ENCODE measurements at regions not wholly inside any gene's neighbourhood (a gene's known extent, or its start where the extent isn't known, plus 50 kb on each side); places are given as distances from the start of the nearest gene placed in this dataset.

GRCh38 chr10:123582084-123582989 lies 83.8 kb upstream of the GPR26 start (continued):
- TF ChIP-seq CTCF (CRISPR knock-in tag; IDR thresholded peaks at IDR 0.05) = peak; percentile 89
- TF ChIP-seq XRCC5 (optimal IDR thresholded peaks at IDR 0.05; ENCODE audit: low read length) = peak; percentile 74
- no peak for TF ChIP-seq ZNF615 (CRISPR knock-in tag; IDR thresholded peaks at IDR 0.05; ENCODE audit: borderline replicate concordance)
- TF ChIP-seq ZNF558 (CRISPR knock-in tag; IDR thresholded peaks at IDR 0.05; ENCODE audit: borderline replicate concordance) = 0 out of 2 replicates have a peak, but pooled peaks have one; percentile 30

GRCh38 chr10:123583639-123584418 lies 82.3 kb upstream of the GPR26 start:
- in situ Hi-C loops (cut with HindIII; ENCODE audit: extremely low pct_ligation_motif_present, low pct_unique_long_range_greater_than_20kb) = loop anchor here (5.0 to 10.0 kb wide), 2 partner anchors 383 to 801 kb away; no protein-coding TSS in a partner anchor
- no TSS peak for BruUV-seq (replicated peaks)
- Histone ChIP-seq H3K4me1 (ENCODE audit: insufficient read depth, low read length) (peaks cover 7% of the 10 kb centered on the region; the same call in 1 of the 2 replicates), H4K20me1 (ENCODE audit: insufficient read depth, low read length) (no peaks in the 10 kb centered on the region), H3K79me2 (ENCODE audit: insufficient read depth, low read length) (no peaks in the 10 kb centered on the region), H3K4me3 (replicated peaks in 1 of 3; ENCODE audit: insufficient read depth in 1 of 3, low read depth in 2 of 3, low read length in 3 of 3) (no peak overlapping the region), H3K9me3 (ENCODE audit: low read length) (no peaks in the 10 kb centered on the region), H3K36me3 (replicated peaks in 1 of 2; ENCODE audit: control insufficient read depth in 1 of 2, insufficient read depth in 2 of 2, low read length in 2 of 2) (no peaks in the 10 kb centered on the region), H3K9ac (ENCODE audit: insufficient read depth, low read depth, low read length) (no peak overlapping the region), H3K4me2 (ENCODE audit: low read depth, low read length) (no peak overlapping the region), H3K27ac (ENCODE audit: extremely low read length, insufficient read depth, low read length) (no peak overlapping the region), H2AFZ (ENCODE audit: low read length) (no peak overlapping the region), H3K27me3 (ENCODE audit: control insufficient read depth in 1 of 2, insufficient read depth in 2 of 2, low read length in 2 of 2) (peaks cover 4 to 15% of the 10 kb centered on the region in 2 experiments; a peak in 3 of 5 replicates)
- peak; percentile 34 for DNase-seq (ENCODE audit: low spot score)
- FAIRE-seq = no peak
- POLR2A ChIA-PET = no interaction called here
- intact Hi-C loops (cut with micrococcal nuclease; ENCODE audit: unreplicated experiment) = no loop called here
- CTCF ChIA-PET (ENCODE audit: low intra/inter-chr PET ratio, low total read pairs) = interaction anchor here (3.7 kb wide), 1 partner anchor 383 kb away, joined by 64 read pairs; no protein-coding TSS in a partner anchor
- ATAC-seq = peak; percentile 85
- 9% methylated on average over 9 of the region's 24 CpGs for WGBS (ENCODE audit: low lambda C conversion rate)
- TF ChIP-seq GABPA (IDR thresholded peaks at IDR 0.05; ENCODE audit: low read depth, low read length) = no peak
- no peak for TF ChIP-seq GABPA (CRISPR knock-in tag; IDR thresholded peaks at IDR 0.05; ENCODE audit: low read depth)
- no peak for TF ChIP-seq ZNF407 (CRISPR knock-in tag; IDR thresholded peaks at IDR 0.05; ENCODE audit: not compliant biosample characterization)
- TF ChIP-seq ZNF101 (CRISPR knock-in tag; IDR thresholded peaks at IDR 0.05; ENCODE audit: borderline replicate concordance, low read depth) = no peak

Measured in HepG2 (cell line).